HG03469 (cell line): ENCODE measurements at regions not wholly inside any gene's neighbourhood (a gene's known extent, or its start where the extent isn't known, plus 50 kb on each side); places are given as distances from the start of the nearest gene placed in this dataset.
"Not testable (repeated sequence)": the region's sequence is repeated elsewhere in the genome, so short reads cannot be mapped to it uniquely, and the experiment has no call there.

Source experiments
- ATAC-seq: cut with Tn5 transposase; IDR thresholded peaks from one replicate; pipeline ENCODE4 v1.9.1; 2021; ENCODE audit warnings: mild to moderate bottlenecking, moderate library complexity, moderate number of reproducible peaks; ENCODE audit not compliant: unreplicated experiment

DNA sequence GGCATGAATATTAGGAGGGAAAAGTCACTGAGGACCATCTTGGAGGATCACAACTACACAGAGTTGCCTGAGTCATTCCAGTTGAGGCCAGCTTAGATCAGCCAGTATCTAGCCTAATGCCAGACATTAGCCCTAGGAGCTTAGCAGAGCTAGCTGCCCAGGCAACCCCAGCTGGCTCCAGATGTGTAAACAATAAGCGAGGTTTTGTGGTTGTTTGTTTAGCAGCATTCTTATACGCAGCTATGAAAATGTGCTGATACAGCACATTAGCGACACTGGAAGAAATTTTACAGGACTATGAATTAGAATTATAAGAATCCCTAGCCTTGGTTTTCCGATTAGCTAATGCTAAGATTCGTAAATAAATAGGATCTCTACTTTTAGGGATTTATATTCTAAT lies 59.3 kb downstream of the BTBD3 start:
- no peak for ATAC-seq

DNA sequence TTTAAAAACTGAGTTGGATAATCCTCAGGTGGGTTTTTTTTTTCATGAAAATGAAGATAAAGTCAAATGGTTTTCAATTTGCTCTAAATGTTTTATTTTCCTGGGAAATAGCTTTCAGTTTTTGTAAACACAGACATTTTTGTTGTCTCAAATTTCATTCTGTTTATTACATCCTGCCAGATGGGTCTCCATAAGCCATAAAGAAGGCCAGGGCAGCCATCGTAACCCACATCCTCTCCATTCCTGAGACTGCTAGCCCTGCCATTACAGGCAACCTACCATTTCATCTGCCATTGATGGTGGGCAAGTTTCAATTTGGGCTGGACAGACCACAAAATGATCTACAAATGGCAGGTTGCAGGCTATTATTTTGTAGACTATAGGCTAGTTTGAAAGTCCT lies 60.8 kb downstream of the BTBD3 start:
- ATAC-seq, result no peak

DNA sequence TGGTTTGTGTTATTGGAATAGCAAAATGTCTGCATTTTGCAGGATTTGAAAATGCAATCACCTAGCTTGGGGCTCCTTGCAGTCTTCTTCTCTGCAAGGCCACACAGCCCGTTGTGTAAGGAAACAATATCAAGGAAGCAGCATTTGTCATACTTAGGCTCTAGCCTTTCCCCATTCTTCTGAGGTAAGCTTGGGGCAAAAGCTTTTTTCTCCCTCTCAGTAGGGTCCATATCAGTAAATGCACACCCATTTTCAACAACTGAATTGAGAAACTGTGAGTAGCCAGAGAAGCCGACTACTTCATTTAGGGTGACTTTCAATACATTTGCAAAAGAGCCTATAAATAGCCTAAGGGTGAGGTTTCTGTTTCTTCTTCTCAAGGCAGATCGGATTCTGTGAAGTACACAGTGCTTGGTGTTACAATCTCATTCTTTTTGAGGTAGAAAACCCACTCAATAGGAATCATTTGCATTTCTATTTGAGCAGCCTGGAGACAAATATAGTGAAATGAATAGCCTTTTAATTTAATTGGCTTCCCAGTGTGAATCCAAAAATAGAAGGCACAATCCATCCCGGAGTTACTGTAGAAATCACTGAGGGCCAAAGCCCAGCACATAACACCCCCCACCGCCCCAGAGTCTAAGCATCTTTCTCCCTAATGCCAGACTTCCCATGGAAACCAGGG lies 61.8 kb downstream of the BTBD3 start:
- no peak for ATAC-seq

DNA sequence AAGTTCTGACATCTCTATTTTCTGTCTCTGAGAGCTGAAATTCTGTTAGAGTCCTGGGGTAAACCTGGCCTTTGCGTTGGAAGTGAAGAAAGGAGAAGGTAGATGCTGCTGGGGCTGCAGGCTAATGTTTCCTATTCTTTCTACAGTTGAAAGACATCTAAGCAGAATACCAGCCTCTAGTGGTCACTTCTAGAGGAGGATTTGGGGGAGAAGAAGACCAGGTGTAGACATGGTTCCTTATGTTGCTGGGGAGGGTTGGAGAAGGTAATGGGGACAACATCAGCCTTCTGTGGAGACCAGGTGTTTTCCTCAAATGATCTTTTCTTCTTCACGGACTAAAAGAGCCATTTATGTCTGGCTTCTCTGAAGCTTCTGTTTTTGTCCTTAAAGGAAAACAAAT lies 62.6 kb downstream of the BTBD3 start:
- no peak for ATAC-seq

DNA sequence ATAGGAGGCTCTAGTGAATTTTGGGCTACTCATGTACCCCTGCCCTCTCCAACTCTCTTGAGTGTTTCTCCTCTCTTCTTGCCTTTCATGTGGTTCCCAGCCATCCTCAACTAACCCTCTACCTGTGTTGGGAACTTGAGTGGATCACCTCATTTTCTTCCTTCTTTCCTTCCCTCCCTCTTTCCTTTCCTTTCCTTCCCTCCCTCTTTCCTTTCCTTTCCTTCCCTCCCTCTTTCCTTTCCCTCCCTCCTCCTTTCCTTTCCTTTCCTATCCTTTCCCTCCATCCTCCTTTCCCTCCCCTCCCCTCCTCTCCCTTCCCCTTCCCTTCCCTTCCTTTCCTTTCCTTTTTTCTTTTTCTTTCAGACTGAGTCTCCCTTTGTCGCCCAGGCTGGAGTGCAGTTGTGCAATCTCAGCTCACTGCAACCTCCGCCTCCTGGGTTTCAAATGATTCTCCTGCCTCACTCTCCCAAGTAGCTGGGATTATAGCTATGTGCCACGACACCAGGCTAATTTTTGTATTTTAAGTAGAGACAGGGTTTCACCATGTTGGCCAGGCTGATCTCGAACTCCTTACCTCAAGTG lies 63.8 kb downstream of the BTBD3 start:
- ATAC-seq, result no peak

DNA sequence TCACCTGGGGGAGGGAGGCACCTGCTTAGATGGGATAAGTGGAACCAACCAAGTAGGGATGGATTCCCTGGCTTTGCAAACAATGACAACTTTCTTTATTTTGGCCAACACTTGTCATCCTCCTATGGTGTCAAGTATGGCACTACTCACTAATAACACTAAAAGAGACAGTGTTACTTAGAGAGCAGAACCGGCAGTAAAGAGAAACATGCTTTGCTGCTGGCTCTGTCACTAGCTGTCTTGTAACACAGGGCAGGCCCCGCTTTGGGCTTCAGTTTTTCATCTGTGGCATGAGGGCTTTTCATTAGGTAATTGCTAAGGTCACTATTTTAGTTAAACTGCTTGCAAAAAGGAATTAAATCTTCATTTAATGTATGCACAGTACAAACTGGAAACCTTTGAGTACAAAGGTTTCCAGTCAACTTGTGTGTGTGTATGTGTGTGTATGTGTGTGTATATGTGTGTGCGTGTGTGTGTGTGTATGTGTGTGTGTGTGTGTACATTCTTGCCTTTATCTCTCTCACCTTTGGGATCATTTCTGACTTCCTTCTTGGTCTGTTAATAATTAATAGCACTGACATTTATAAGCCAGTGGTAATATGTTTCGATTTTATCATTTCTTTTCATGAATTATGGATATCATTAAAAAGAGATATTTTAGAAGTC lies 64.7 kb downstream of the BTBD3 start:
- ATAC-seq, result no peak

DNA sequence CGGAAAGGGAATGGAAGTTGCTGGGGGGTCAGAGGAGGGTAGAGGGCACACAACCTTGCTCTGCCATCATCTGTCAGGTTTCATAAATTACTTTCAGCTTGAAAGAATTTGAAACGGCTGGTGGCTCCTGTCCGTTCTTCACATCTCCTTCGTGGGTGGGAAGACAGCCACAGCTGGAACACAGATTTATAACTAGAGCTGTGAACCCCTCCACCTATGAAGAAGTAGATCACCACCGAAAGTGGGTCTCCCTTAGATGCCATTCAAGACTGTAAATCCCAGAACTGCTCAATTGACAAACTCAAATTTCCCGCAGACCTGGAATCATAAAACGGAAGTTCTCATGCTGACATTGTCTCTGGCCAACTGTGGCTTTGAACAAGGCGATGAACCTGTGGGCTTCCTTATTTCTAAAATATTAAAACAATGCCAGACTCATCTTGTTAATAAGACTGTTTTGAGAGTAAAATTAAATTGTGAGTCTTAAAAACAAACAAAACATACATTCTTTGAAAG lies 65.3 kb downstream of the BTBD3 start:
- no peak for ATAC-seq

DNA sequence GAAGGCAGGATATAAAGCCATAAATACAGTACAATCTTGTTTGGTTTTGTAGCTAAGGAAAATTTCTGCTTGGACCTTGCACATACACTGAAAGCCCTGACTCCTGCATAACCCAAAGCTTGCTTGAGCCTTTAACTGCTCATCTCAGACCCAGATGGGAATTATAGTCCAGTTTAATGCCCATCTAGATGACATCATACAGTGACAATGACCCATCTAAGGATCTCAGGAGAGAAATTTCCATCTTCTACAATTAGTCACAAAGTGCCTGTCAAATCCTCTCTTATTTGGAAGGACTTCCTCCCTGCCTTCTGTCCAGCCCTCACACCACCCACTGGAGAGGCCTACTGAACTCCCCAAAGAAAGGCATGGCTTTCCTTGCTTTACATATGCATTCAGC lies 69.3 kb downstream of the BTBD3 start:
- no peak for ATAC-seq

DNA sequence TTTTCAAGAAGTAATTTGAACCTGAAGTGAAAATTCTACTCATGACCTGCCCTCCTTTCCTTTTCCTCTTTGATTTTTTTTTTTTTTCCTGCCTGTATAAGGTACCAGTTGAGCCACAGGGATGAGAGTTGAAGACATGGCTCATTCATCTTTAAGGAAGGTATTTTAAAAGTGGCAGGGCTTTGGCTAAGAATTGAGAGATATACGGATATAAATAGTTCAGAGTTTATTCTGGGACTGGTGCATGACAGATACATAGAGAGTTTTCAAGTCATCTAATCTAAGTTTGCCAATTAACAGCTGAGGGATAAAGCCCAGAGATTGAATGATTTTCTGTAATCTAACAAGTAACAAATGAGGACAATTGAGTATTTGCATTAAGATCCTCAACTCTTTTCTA lies 69.8 kb downstream of the BTBD3 start:
- no peak for ATAC-seq

DNA sequence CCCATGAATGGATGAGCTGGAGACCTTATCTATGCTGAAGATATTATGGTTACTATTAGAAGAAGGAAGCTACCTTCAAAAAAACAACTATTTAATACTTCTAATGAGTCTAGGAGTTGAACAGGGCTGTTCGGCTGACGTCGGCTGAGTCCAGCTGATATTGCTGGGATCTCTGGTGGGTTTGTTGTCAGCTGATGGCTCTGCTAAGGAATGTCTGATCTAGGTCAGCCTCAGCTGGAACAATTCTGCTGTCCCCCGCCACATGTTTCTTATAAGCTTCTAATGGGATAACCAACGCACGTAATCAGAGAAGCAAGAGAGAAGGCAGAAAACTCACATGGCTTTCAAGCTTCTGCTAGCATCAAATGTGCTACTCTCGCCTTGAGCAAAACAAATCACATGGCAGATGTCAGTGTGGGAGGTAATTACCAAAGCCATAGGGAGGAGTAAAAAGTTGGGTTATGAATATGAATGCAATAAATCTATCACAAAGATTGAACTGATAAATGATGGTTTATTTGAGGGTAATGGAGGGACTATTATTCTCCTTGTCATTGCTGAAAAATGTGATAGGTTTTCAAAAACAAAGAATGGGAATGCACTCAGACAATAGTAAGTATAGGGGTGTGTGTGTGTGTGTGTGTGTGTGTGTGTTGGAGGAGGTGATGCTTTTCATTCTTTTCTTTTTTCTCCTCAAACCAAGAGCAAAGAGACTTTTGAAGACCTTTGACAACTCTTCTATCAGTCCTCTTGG lies 71.5 kb downstream of the BTBD3 start:
- no peak for ATAC-seq

DNA sequence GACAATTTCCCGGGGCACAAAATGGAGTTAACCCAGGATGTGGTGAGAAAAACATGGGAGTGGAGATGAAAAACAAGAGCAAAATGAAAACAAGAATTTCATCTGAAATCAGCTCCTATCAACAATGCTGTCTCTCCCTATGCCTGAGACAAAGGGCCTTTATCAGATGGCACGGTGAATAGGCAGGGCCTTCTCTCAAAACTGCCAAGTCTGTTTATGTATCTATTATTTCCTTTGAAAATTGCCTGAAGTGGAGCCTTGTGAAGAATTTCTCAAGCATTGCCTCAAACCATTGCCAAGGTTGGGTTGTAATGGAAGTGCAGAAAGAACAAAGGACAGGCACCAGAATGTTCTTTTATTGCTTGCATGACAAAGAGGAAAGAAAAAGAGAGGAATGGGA lies 74.7 kb downstream of the BTBD3 start:
- ATAC-seq, result no peak

DNA sequence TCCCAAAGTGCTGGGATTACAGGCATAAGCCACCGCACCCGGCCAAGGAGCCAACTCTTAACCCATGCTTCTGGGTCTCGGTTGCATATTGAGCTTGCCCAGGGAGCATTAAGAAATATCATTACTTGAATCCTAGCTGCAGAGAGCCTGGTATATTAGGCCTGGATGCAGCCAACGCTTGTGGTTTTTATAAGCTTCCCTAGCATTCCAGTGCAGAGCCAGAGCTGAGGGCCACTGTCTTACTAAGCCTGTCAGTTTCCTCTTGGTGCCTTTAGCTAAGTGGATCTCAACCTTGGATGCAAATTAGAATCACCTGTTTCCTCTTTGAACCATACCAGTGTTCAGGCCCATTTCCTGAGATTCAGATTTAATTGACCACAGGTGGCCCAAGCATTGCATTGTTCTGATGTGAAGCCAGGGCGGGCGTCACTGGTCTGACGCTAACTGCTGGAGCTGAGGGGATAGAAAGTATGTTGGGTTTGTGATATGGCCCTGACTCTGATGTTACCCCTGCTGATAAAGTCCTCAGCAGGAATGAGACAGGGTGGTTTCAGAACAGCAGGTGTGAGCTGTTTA lies 76.3 kb downstream of the BTBD3 start:
- no peak for ATAC-seq

DNA sequence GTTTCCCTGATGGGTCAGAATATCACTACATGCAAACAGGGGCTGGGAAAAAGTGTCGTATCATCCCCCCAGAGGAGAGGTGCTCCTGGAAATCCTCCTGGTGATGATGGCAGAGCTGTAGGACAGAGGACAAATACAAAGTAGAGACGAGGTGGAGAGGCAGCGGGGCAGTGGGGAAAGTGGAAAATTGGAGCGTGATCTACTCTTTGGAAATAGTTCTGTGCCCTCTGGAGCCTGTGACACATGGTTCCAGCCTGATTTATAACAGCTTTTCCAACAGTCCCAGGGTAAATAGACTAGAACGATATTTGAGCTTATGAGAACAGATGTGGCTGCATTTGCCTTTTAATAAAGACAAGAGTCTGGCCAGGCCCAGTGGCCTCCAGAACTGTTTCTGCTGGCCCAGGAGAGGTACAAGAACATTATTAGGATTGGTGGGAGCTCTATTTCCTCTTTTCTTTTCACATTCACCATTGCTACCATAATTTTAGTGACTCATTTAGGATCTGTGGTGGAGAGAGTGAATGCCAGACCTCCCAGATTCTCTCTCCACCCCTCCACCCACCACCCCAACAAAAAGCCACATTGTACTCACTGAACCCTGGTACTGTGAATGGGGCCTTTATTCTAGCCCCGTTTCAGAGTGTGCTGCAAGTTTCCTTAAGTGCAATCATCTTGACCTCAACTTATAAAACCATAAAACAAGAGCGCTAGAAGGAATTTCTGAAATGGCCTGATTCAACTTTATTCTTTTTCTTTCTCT lies 78.3 kb downstream of the BTBD3 start:
- no peak for ATAC-seq

DNA sequence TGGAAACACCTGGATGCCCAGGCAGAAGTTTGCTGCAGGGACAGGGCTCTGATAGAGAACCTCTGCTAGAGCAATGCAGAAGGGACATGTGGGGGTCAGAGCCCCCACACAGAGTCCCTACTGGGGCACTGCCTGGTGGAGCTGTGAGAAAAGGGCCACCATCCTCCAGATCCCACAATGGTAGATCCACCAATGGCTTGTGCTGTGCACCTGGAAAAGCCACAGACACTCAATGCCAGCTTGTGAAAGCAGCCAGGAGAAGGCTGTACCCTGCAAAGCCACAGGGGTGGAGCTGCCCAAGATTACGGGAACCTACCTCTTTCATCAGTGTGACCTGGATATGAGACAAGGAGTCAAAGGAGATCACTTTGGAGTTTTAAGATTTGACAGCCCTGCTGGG lies 87.1 kb downstream of the BTBD3 start:
- ATAC-seq, result not testable (repeated sequence)

DNA sequence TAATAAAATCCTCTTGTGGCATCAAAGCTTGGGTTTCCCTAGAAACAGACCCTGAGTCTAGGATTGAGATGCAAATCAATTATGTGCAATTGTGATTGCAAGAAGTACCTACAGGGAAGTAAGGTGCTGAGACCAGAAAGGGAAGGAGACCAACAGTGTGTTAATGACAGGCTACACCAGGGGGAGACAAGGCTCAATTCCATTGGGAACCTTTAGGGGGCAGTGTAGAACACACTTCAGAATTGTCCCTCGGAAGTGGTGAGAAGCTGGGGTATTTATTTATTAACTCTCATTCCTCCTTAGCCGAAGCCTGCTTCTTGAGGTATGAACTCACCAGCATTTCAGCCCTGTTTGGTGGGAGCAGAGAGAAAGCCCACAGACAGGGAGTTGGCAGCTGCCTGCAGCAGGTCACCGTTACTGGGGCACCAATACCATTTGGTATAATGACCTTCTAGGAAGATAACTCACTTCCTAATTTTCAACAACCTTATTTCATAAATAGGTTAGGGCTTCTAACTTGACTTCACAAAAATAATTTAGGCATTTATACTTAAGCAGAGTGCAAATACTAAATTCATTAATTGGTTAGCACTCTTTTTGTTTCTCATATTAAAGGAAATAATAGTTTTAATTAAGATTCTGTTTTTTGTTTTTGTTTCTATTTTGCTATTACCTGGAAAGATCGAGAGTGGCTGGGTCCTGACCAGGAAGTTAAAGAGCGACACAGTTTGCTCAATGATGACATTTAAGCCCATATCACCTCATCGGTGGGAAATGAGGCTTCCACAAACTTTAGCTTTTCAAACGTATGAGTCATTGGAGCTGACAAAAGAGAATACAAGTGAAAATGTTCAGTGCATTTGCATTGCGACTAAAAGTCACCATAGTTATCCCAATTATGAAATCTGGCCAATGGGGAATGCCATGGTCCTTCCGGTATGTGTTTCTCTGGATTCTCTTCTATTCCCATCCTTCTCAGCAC lies 94.8 kb downstream of the BTBD3 start:
- no peak for ATAC-seq

DNA sequence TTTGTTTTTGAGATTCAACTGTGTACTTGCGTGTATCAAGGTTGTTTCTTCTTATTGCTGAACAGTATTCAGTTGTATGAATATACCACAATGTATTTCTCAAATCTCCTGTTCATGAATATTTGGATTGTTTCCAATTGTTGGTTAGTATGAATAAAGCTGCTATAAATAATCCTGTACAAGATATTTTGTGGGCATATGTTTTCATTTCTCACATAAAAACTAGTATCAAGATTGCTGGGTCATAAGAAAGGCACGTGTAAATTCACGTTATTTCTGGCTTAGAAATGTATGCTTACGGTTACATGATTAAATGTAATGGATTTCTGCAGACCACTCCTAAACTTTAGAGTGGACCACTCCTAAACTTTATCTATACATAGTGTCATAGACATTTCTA lies 96.6 kb downstream of the BTBD3 start:
- ATAC-seq, result no peak

DNA sequence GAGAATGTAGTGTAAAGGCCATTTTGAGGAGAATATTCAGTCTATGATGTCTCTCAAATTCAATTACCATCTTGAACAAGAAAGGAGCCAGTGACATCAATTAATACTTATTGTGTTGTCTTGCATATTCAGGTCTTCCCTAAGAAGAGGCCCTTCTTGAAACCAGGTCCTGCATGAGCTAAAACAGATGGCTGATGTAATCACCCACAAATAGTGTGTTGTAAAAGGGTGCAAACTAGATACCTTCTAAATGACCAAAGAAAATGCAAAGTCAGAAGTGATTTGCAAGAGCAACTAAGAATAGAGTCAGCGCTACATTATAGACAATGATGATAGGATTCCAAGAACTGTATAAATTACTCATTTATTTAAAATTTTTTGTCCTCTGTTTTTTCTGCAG lies 97.0 kb downstream of the BTBD3 start:
- no peak for ATAC-seq

DNA sequence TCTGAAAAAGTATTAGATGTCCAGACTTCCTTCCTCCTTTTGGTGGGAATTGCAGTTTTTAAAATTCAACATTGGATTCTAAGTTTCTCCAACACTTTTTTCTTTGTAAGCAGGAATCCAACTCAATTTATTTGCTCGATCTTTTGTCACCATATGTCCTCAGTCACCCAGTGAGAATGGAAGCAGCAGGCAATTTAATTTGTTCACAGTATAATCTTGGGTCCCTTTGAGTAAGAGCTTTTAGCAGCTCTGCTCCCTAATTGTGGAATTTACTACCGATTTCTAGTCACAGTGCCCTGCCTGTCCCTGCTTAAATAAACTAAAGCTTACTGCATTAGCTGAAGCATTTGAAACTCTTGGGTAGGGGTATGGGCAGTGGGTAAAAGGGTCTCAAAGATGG lies 98.6 kb downstream of the BTBD3 start:
- ATAC-seq, result no peak

DNA sequence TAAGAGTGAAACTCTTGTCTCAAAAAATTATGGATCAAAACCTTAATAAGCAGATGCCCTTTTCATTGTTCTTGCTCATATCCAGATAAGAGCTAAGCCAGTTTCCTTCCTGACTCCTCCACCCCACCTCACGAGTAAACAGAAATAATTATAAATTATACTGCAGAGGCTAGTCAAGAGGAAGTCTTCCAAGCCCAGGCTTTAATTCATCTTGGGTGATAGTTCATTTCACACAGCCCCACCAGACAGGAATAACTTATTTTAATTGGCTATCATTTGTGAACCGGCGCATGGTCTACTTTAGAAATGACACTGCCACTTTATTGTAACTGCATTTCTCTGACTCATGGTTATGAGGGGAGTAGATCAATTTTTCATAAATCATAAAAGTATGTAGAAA lies 102.0 kb downstream of the BTBD3 start:
- ATAC-seq, result no peak
